ENCODE measurements at regions not wholly inside any gene's neighbourhood (a gene's known extent, or its start where the extent isn't known, plus 50 kb on each side); places are given as distances from the start of the nearest gene placed in this dataset.
"Not testable (repeated sequence)": the region's sequence is repeated elsewhere in the genome, so short reads cannot be mapped to it uniquely, and the experiment has no call there.

GRCh38 chr7:94307399-94308048 lies 87.2 kb upstream of the COL1A2 start:
- H3K4me3 ChIP-seq = no peak overlapping the region
- H3K27me3 ChIP-seq = no peaks in the 10 kb centered on the region
- TF ChIP-seq EP300 (IDR thresholded peaks at IDR 0.05) = no peak
- TF ChIP-seq CTCF (IDR thresholded peaks at IDR 0.05) = no peak
- no peak for TF ChIP-seq POLR2AphosphoS5 (IDR thresholded peaks at IDR 0.05)
- no peak for TF ChIP-seq POLR2A (IDR thresholded peaks at IDR 0.05; ENCODE audit: low read depth)
- H3K4me1 ChIP-seq = peaks cover 9 to 21% (median 19%) of the 10 kb centered on the region in 4 donors
- intact Hi-C loops (cut with DNase I) = loop anchor here (5.0 kb wide), 1 partner anchor 35 kb away; no protein-coding TSS in a partner anchor
- H3K36me3 ChIP-seq = no peaks in the 10 kb centered on the region
- no peak overlapping the region for H3K27ac ChIP-seq (replicated peaks in 1 of 4)
- no peaks in the 10 kb centered on the region for H3K9me3 ChIP-seq
- no peak for DNase-seq (ENCODE audit: extremely low spot score)
- 92% methylated on average over 4 of the region's 4 CpGs for WGBS

- H3K36me3 ChIP-seq = no peaks in the 10 kb centered on the region
- 86% methylated on average over 6 of the region's 6 CpGs for WGBS
- no peaks in the 10 kb centered on the region for H3K9me3 ChIP-seq
- no peak overlapping the region for H3K27ac ChIP-seq (replicated peaks in 1 of 4)
- TF ChIP-seq POLR2AphosphoS5 (IDR thresholded peaks at IDR 0.05) (no peak), CTCF (IDR thresholded peaks at IDR 0.05) (no peak), POLR2A (IDR thresholded peaks at IDR 0.05; ENCODE audit: low read depth) (no peak), EP300 (IDR thresholded peaks at IDR 0.05) (no peak)
- no peaks in the 10 kb centered on the region for H3K27me3 ChIP-seq
- intact Hi-C loops (cut with DNase I) = no loop called here
- H3K4me1 ChIP-seq = peaks cover 0 to 21% (median 20%) of the 10 kb centered on the region in 4 donors
- no peak for DNase-seq (ENCODE audit: extremely low spot score)
- no peak overlapping the region for H3K4me3 ChIP-seq
These were observed 83.2 kb upstream of the COL1A2 start for GRCh38 chr7:94311515-94311914.

- no peaks in the 10 kb centered on the region for H3K36me3 ChIP-seq
- DNase-seq (ENCODE audit: extremely low spot score) = no peak
- H3K4me3 ChIP-seq = no peak overlapping the region
- H3K4me1 ChIP-seq = peaks cover 0 to 21% (median 20%) of the 10 kb centered on the region in 4 donors
- H3K27me3 ChIP-seq = no peaks in the 10 kb centered on the region
- 35% methylated on average over 2 of the region's 2 CpGs for WGBS
- peak overlapping the region; percentile 53 to 62 (median 58) for H3K27ac ChIP-seq (replicated peaks in 1 of 4)
- no peak for TF ChIP-seq POLR2AphosphoS5 (IDR thresholded peaks at IDR 0.05)
- TF ChIP-seq EP300 (IDR thresholded peaks at IDR 0.05) = no peak
- no peak for TF ChIP-seq POLR2A (IDR thresholded peaks at IDR 0.05; ENCODE audit: low read depth)
- TF ChIP-seq CTCF (IDR thresholded peaks at IDR 0.05) = no peak
- no peaks in the 10 kb centered on the region for H3K9me3 ChIP-seq
- intact Hi-C loops (cut with DNase I) = no loop called here
These were observed 80.8 kb upstream of the COL1A2 start for GRCh38 chr7:94313926-94314325.

- intact Hi-C loops (cut with DNase I) = no loop called here
- Histone ChIP-seq H3K36me3 (no peaks in the 10 kb centered on the region), H3K4me3 (no peak overlapping the region), H3K27me3 (no peaks in the 10 kb centered on the region), H3K27ac (replicated peaks in 1 of 4) (peak overlapping the region; percentile 53 to 62 (median 58)), H3K9me3 (no peaks in the 10 kb centered on the region), H3K4me1 (peaks cover 0 to 21% (median 20%) of the 10 kb centered on the region in 4 donors)
- TF ChIP-seq POLR2AphosphoS5 (IDR thresholded peaks at IDR 0.05) = no peak
- TF ChIP-seq POLR2A (IDR thresholded peaks at IDR 0.05; ENCODE audit: low read depth) = no peak
- TF ChIP-seq CTCF (IDR thresholded peaks at IDR 0.05) = no peak
- TF ChIP-seq EP300 (IDR thresholded peaks at IDR 0.05) = no peak
- DNase-seq (ENCODE audit: extremely low spot score) = no peak
- 54% methylated on average over 5 of the region's 5 CpGs for WGBS
These were observed 80.0 kb upstream of the COL1A2 start for GRCh38 chr7:94314413-94315410.

- H3K9me3 ChIP-seq; intact Hi-C loops (cut with DNase I); H3K27me3 ChIP-seq; H3K27ac ChIP-seq (replicated peaks in 1 of 4); H3K4me3 ChIP-seq; H3K36me3 ChIP-seq; DNase-seq (ENCODE audit: extremely low spot score); H3K4me1 ChIP-seq: not testable (repeated sequence)
- 96% methylated on average over 1 of the region's 1 CpG for WGBS
These were observed 73.6 kb upstream of the COL1A2 start for GRCh38 chr7:94321138-94321537.
